ENCODE measurements at regions not wholly inside any gene's neighbourhood (a gene's known extent, or its start where the extent isn't known, plus 50 kb on each side); places are given as distances from the start of the nearest gene placed in this dataset.

- H3K4me3 ChIP-seq (ENCODE audit: low read depth, low read length), result no peak overlapping the region
- TF ChIP-seq, protein P1, sequence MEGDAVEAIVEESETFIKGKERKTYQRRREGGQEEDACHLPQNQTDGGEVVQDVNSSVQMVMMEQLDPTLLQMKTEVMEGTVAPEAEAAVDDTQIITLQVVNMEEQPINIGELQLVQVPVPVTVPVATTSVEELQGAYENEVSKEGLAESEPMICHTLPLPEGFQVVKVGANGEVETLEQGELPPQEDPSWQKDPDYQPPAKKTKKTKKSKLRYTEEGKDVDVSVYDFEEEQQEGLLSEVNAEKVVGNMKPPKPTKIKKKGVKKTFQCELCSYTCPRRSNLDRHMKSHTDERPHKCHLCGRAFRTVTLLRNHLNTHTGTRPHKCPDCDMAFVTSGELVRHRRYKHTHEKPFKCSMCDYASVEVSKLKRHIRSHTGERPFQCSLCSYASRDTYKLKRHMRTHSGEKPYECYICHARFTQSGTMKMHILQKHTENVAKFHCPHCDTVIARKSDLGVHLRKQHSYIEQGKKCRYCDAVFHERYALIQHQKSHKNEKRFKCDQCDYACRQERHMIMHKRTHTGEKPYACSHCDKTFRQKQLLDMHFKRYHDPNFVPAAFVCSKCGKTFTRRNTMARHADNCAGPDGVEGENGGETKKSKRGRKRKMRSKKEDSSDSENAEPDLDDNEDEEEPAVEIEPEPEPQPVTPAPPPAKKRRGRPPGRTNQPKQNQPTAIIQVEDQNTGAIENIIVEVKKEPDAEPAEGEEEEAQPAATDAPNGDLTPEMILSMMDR (IDR thresholded peaks at IDR 0.05; ENCODE audit: insufficient read depth, low read depth, low read length), result no peak
- no peak for DNase-seq (ENCODE audit: low read depth)
Observed at GRCh38 chr5:39863926-39864552, 439.3 kb upstream of the DAB2 start.

DNA sequence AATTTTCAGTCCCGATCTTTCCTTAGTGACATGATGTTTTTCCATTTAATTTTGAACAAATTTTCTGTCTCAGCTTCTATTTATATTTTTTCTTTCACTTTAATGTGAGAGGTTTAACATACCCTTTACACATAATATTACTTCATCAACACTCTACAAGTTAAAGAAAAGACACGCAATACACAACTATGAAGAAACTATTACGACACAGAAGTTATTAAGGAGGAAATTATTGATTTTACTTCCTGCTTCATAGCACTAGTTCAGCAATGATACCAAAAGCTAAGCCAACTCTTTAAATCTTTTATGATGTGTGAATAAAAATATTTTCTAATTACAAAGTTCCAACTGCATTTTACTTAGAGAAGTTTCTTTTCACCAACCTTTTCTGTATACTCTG, 432.3 kb upstream of the DAB2 start:
- TF ChIP-seq, protein P1 (IDR thresholded peaks at IDR 0.05; ENCODE audit: insufficient read depth, low read depth, low read length), result no peak
- no peak overlapping the region for H3K4me3 ChIP-seq (ENCODE audit: low read depth, low read length)
- DNase-seq (ENCODE audit: low read depth), result no peak

DNA sequence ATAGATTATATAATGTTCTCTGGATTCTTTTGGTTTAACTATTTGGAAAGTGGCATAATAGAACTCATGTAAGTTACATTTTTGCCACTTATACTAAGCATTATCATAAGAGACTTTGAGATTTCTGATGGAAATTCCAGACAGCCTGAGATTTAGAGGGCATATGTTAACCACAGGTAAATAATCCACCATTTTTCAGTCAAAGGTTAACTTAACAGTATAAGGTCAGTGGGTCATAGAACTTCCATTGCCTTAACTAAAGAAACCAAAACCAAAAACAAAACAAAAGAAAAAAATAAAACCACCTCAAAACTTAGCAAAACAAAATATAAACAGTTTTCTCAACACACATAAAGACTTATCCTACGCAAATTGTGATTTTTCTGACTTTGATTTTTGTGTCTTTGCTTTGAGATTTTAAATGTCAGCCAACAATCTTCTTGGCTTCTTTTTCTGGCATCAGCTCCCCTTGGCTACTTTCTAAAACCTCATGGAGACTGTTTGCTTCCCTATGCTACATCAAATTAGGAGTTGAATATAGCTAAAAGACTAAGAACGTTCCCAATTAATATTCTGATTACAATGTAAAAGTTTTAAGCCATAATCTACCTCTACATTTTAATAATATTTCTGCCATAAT, 430.1 kb upstream of the DAB2 start:
- no peak for DNase-seq (ENCODE audit: low read depth)
- TF ChIP-seq, protein P1 (IDR thresholded peaks at IDR 0.05; ENCODE audit: insufficient read depth, low read depth, low read length), result no peak

GRCh38 chr5:39850291-39850690, 425.5 kb upstream of the DAB2 start:
- TF ChIP-seq, protein P1 (IDR thresholded peaks at IDR 0.05; ENCODE audit: insufficient read depth, low read depth, low read length), result no peak
- DNase-seq (ENCODE audit: low read depth), result no peak
- H3K4me3 ChIP-seq (ENCODE audit: low read depth, low read length), result no peak overlapping the region

More for the DNA sequence above, 430.1 kb upstream of the DAB2 start:
- H3K4me3 ChIP-seq (ENCODE audit: low read depth, low read length), result no peak overlapping the region

- DNase-seq (ENCODE audit: low read depth), result no peak
- TF ChIP-seq, protein P1 (IDR thresholded peaks at IDR 0.05; ENCODE audit: insufficient read depth, low read depth, low read length), result no peak
- H3K4me3 ChIP-seq (ENCODE audit: low read depth, low read length), result no peak overlapping the region
Observed at GRCh38 chr5:39846144-39846543, 421.4 kb upstream of the DAB2 start.

DNA sequence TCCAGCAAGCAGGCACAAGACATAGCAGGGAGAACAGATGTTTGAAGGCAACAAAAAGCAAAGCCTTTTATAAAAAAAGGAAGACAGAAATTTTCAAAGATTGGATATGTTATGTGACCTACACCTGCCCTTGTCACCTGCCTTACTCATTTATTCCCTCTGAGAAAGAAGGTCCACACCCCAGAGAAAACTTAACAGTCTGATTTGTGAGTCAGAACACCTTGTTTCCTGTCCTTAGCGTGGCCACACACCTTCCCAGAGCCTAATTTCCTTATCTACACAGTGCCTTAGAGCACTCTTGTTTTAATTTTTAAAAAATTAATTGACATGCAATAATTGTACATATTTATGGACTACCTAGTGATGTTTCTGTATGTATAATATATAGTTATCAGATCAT, 419.0 kb upstream of the DAB2 start:
- DNase-seq (ENCODE audit: low read depth), result no peak
- TF ChIP-seq, protein P1 (IDR thresholded peaks at IDR 0.05; ENCODE audit: insufficient read depth, low read depth, low read length), result no peak
- no peak overlapping the region for H3K4me3 ChIP-seq (ENCODE audit: low read depth, low read length)
